GM21526 (cell line): ENCODE measurements at regions not wholly inside any gene's neighbourhood (a gene's known extent, or its start where the extent isn't known, plus 50 kb on each side); places are given as distances from the start of the nearest gene placed in this dataset.

Source experiments
- ATAC-seq: cut with Tn5 transposase; IDR thresholded peaks from one replicate; pipeline ENCODE4 v1.9.1; 2021; ENCODE audit warnings: moderate library complexity; ENCODE audit not compliant: unreplicated experiment, low FRiP score

DNA sequence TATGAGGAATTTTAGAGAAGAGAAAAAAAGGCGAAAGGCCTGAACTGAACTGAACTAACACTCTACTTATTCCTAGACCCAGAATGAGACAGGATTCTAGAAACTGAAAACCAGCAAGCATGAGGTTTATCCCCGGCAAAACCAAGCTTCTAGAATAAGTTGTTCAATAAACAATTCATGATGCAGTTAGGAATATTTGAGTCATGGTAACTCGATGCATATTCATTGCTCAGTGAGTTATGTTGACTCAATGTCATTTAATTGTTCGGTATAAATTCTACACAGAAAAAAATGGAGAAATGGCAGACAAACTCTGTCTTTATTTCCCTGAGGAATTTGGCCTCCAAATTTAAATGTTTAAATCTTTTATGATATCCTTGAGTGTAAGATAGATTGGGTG lies 321.5 kb downstream of the SATB2 start:
- ATAC-seq = no peak

GRCh38 chr2:199131876-199132275 lies 325.9 kb downstream of the SATB2 start:
- no peak for ATAC-seq

DNA sequence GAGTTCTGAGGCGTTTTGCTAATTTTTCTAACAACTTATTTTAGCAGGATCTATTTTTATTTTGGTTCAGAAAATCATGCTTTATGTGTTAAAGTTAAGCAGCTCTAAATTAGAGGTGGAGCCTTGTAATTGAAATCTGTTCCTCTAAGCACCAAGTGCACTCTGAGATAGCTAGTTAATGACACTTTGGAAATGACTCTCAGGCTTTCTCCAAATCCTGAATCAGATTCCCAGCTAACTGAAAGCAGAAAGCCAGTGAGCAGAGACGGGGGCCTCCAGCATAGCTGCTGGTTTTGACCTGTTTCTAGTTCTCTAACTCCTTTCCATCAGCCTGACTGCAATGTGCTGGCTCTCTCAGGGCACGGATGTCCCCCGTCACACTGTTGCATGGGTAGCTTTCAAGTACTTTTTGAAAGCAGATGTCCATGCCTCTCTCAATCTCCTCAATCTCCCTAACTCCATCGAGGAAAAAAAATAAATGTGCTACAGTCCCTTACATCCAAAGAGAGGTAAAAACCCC lies 326.5 kb downstream of the SATB2 start:
- no peak for ATAC-seq

- ATAC-seq = no peak
Observed at GRCh38 chr2:199130501-199130900, 327.2 kb downstream of the SATB2 start.

DNA sequence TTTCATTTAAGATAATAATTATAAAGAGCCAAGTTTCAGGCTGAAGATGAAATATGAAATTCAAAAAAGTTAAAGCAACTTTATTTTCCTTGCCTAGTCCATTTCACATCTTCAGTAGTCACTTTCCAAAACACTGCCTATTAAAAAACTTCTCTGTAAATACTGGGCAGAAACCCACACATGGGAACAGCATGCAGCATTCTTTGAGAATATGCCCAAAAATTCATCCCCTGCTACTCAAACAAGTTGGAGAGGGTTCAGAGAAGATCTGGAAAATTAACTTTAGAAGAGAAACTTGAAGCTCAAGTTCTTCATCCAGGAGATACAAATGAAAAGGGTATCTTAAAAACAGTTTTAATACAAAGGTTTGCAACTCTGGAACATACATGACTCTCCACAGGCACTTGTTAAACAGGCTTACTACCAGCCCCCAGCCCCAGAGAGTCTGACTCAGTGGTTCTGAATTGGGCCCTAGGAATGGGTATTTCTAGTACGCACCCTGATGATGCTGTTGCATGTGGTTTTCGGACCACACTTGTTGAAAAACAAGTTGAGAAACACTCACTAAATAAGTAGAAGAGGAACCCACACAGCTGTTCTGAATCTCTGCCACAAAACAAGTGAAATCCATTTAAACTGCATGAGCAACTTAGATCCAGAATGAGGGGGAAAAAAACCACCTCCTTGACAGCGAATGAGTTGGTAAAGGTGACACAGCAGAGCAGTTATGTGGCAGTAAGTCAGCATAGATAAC lies 329.1 kb downstream of the SATB2 start:
- no peak for ATAC-seq

DNA sequence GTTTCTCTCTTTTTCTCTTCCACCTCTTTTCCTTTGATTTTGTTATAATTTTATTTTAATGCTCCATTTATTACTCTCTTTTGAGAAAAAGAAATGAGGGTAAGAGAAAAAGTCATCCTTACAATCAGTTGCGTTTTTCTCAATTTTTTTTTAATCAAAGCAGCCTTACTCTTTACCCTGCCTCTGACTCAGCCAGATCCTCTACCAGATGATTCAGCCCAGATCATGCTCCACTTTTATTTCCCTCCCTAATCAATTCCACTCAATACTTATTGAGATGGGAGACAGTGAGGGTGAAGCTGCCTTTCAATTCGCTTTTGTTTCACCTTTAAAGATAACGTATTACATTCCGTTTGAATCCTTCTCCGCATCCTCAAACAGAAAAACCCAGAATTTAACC lies 337.9 kb downstream of the SATB2 start:
- ATAC-seq = no peak

- no peak for ATAC-seq
Observed at GRCh38 chr2:199118673-199119112, 339.0 kb downstream of the SATB2 start.

GRCh38 chr2:199115169-199115568 lies 342.6 kb downstream of the SATB2 start:
- ATAC-seq = no peak

- no peak for ATAC-seq
Observed at GRCh38 chr2:199113111-199113510, 344.6 kb downstream of the SATB2 start.

DNA sequence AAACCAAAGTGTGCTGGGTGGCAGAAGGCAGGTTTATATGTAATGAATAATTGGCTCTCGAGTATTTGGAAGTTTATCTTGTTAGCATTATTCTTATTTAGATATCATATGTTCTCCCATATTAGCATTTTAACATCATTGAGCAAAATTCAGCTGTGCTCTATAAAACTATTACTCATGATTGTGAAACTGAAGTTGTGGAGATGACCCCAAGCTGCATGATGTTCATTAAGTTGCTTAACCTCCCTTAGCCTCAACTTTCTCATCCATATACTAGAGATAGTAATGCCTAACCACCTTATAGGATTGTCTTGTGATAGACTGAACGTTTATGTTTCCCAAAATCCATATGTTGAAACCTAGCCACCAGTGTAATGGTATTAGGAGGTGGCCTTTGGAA lies 346.3 kb downstream of the SATB2 start:
- ATAC-seq = no peak

DNA sequence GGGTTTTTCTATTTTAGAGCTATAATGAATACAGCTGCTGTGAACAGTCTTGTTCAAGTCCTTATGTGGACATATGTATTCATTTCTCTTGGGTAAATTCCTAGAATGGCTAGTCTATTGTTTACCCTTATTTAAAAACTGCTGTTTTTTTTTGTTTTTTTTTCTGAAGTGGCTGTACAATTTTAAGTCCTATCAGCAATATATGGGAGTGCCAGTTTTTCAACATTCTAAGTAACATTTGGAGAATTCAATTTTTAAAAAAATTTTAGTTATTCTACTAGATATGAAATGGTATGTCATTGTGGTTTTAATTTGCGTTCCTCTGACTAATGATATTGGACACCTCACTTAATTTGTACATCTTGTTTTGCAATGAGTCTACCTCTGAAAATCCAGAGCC lies 349.7 kb downstream of the SATB2 start:
- ATAC-seq = no peak

DNA sequence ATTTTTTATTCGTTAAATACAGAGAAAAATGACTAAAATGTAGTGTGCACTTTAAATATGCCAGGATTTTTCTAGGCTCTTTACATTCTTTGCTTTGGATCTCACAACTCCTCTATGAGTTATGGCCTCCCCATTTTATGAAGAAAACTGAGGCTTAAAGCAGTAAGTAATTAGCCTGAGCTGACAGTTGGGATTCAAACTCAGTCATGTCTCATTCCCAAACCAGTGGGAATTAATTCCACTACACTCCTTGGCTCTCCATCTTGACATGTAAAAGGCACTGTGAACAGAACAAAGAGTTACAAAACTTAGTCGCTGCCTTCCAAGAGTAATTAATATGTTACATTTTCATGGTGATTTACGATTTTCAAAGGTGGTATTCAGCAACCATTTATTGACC lies 351.9 kb downstream of the SATB2 start:
- ATAC-seq = no peak

DNA sequence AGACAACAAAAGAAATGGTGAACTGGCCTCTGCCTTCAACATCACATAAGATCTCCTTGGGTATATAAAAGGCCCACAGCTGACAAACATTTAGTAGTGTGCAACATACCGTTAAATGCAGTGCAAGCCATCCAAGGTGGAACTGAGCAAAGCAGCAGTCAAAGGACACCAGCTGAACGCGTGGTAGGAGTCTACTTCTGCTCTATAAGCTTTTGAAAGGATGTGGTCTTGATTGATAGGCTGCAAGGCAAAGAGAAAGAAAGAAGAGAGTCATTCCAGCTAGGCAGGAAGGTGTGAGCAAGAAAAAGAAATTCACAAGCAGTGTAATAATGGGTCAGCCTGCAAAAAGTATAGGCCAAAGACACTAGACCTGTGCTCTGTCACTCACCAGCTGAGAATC lies 356.3 kb downstream of the SATB2 start:
- ATAC-seq = no peak

DNA sequence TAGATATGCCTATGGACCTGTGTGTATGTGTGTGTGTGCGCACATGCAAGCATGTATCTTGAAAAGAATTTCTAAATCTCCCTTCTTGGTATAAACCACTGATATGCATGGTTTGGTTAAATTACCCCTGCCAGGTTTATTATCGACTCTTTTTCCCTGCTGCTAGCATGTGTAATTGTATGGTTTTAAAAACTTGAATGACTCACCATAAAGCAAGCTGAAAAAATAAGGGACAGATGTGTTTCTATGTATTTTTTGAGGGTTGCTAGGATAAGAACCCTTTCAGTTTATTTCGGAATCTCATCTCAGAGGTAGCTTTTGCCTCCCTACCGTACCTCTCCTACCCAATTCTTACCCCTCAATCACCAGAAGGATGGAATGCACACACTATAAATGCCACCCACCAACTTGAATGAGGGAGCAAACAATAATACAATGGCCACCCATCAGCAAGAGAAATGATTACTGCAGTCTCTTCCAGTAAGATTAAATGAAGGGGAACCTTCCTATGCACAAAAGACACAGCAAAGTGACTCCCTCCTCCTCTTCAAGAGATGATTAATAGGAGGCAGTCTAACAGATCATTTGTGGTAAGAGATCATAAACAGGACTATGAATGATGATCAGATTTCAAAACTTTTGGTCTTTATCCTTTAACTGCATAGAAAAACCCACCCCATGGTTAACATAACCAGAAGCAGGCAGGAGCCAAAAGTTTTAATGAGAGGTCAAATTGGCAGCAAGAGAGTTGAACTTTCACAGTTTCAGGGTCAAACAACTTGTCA lies 357.2 kb downstream of the SATB2 start:
- ATAC-seq = no peak

DNA sequence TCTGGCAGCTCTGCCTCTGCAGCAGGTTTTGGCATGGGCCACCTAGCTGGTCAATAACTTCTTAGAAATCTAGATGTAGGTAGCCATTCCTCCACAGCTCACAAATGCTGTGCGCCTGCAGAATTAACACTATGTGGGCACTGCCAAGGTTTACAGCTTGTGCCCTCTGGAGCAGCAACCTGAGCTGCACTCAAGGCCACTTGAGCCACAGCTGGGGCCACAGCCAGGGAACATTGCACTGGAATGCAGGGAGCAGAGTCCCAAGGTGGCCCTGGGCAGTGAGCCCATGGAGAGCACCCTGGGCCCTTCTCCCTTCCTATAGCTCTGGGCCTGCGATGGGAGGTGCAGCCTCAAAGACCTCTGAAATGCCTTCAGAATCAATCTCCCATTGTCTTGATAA lies 365.3 kb downstream of the SATB2 start:
- no peak for ATAC-seq

DNA sequence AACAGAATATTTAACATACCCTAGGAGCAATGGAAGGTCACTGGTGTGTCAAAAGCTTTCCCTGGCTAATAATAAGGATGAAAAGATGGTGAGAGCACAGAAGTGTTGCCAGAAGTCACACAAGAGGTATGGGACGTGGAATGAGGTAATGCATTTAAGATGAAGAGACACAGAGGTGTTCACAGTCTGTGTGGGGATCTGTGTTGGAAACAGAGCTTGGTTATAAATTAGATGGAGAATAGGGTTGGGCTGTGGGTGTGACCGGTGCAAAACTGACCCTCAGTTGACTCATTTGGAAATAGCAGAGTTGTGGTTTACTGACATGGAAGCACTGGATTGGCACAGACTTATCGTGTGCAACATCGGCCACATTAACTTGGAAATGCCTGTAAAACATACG lies 372.5 kb downstream of the SATB2 start:
- ATAC-seq = no peak

GRCh38 chr2:199070322-199070949 lies 387.3 kb downstream of the SATB2 start:
- no peak for ATAC-seq

DNA sequence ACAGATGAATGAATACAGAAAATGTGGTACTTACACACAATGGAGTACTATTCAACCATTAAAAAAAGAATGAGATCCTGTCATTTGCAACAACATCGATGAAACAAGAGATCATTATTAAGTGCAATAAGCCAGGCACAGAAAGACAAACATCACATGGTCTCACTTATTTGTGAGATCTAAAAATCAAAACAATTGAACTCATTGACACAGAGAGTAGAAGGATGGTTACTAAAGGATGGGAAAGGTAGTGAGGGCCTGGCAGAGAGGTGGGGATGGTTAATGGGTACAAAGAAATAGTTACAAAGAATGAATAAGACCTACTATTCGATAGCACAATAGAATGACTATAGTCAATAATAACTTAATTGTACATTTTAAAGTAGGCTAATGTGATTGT lies 393.5 kb downstream of the SATB2 start:
- ATAC-seq = no peak

DNA sequence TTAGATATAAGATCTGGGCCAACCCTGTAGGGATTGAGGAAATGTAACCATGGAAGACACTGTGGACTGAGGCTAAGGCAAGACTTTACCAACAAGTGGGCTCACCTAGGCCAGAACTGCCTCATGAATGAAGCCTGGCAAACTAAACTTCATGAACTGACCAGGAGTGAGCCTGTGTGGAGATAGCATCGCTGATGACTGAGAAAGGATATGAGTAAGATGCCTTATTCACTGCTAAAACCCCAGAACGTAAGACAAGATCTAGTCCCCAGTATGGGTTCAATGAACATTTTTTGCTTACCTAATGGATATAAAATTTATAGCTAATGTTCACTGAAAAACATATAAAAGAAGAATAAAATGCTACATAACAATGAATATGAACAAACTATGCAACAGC lies 399.8 kb downstream of the SATB2 start:
- no peak for ATAC-seq

DNA sequence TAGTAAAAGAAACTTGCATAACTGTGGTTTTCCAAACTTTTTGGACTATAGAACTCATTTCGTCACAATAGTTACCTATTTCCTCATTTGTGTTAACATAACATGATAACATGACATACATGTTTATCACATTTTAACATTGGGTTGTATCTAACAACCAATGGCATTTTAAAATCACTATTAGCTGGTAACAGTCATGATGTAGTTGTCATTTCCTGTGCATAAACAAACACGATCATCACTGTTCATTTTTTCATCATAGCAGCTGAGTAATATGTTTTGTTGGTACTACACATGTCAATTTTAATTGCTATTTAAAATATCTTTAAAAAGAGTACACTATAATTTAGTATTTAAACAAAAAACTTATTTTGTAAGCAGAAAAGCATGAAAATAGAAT lies 402.4 kb downstream of the SATB2 start:
- no peak for ATAC-seq

DNA sequence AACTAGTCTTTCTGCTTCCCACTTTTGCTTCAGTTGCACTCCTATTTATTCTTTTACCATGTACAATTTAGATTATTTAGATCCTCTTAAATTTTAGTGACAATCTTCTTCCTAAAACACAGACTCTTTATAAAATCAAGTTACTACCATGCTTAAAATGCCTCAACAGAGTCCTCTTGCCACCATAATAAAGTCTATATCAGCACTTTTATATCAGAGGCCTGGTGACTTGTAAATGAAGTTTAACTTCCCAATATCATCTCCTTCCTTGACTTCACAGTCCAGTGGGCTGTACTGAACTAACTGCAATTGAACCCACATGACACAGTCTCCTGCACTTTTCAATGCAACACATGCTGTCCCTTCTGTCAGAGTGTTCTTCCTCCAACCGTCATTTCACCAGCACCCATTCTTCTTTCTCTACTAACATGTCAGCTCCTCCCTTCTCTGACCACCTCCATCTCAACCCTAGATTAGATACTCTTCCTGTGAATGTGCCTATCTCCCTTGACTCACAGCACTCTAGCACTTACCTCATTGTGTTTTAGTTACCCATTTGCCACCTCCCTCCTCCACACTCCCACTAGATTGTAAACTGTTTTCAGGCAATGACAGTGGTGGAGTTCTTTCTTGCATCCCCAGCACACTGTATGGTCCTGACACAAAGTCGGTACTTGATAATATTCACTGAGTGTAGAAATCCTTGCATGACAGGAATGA lies 414.9 kb downstream of the SATB2 start:
- no peak for ATAC-seq
